ENCODE measurements at regions not wholly inside any gene's neighbourhood (a gene's known extent, or its start where the extent isn't known, plus 50 kb on each side); places are given as distances from the start of the nearest gene placed in this dataset.

DNA sequence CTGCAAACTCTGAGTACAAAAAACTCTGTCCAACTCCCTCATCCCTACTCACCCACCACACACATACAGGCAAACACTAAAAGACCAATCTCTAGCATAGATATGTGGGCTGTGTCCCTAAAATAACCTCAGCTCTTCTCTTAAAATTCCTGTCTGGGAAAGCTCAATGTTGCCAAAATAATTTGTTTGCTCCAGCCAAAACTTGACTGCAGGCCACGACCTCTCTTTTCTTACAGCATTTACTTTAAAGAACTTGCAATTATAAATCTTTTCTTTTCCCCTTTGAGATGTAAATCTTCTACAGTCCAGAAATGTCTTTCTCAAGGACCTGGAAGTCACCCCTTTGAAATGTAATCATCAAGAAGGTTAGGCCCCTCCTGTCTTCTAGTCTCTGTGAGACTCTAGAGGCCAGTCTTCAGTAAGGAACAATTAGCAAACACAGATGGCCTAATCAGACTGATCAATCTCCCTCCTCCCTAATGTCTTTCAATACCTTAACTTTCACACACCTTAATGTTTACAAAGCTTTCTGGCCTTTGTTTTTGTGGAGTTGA lies 483.6 kb upstream of the RGS18 start:
- TF ChIP-seq, protein P1, sequence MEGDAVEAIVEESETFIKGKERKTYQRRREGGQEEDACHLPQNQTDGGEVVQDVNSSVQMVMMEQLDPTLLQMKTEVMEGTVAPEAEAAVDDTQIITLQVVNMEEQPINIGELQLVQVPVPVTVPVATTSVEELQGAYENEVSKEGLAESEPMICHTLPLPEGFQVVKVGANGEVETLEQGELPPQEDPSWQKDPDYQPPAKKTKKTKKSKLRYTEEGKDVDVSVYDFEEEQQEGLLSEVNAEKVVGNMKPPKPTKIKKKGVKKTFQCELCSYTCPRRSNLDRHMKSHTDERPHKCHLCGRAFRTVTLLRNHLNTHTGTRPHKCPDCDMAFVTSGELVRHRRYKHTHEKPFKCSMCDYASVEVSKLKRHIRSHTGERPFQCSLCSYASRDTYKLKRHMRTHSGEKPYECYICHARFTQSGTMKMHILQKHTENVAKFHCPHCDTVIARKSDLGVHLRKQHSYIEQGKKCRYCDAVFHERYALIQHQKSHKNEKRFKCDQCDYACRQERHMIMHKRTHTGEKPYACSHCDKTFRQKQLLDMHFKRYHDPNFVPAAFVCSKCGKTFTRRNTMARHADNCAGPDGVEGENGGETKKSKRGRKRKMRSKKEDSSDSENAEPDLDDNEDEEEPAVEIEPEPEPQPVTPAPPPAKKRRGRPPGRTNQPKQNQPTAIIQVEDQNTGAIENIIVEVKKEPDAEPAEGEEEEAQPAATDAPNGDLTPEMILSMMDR (IDR thresholded peaks at IDR 0.05): no peak
- no peak for TF ChIP-seq POLR2A (IDR thresholded peaks at IDR 0.05)

All from upper lobe of left lung (tissue), 4 donors.